H1 (cell line): ENCODE measurements at regions not wholly inside any gene's neighbourhood (a gene's known extent, or its start where the extent isn't known, plus 50 kb on each side); places are given as distances from the start of the nearest gene placed in this dataset.
"Not testable (repeated sequence)": the region's sequence is repeated elsewhere in the genome, so short reads cannot be mapped to it uniquely, and the experiment has no call there.

ENCODE experiments used
- CTCF ChIA-PET: fragments of 300-600 bp; sonication (Branson Sonifier 250); formaldehyde crosslinking; loops from one replicate; lab custom pipeline; 2021; ENCODE audit not compliant: partially characterized antibody; lab: Charles Lee
- POLR2A ChIA-PET: fragments of 300-600 bp; sonication (Branson Sonifier 250); formaldehyde crosslinking; loops from one replicate; lab custom pipeline; 2021; ENCODE audit warnings: inconsistent platforms; ENCODE audit not compliant: partially characterized antibody; lab: Charles Lee
- DNase-seq, 2 experiments: peaks; one replicate each; pipeline versions ENCODE4 v3.0.0 to v3.0.0-alpha.2; 2010 to 2022; ENCODE audit warnings: low spot score in 2 of 2, low read depth in 1 of 2, mixed read lengths in 1 of 2
- FAIRE-seq: peaks from 2 replicates; lab custom pipeline; 2011; peaks lifted over from hg19 to GRCh38; lab: Jason Lieb, UNC
- H2AFZ ChIP-seq: 2 replicates; pipeline ENCODE4 v1.8.1; 2012; ENCODE audit warnings: low read length, inconsistent platforms
- H2AK5ac ChIP-seq: 2 replicates; pipeline ENCODE4 v1.6.1; 2013; ENCODE audit warnings: low read depth, low read length
- H2BK120ac ChIP-seq: replicated peaks from 2 replicates; pipeline ENCODE3; 2013; ENCODE audit warnings: low read depth, low read length, inconsistent platforms
- H2BK12ac ChIP-seq: 2 replicates; pipeline ENCODE4 v1.6.1; 2013; ENCODE audit warnings: low read depth, low read length
- H2BK15ac ChIP-seq: 2 replicates; pipeline ENCODE4 v1.6.1; 2013; ENCODE audit warnings: low read length
- H2BK20ac ChIP-seq: 2 replicates; pipeline ENCODE4 v1.6.1; 2013; ENCODE audit warnings: low read length
- H2BK5ac ChIP-seq: 2 replicates; pipeline ENCODE4 v1.6.1; 2013; ENCODE audit warnings: low read depth, low read length
- H3K14ac ChIP-seq: 2 replicates; pipeline ENCODE4 v1.6.1; 2013; ENCODE audit warnings: inconsistent platforms; ENCODE audit not compliant: insufficient read length
- H3K18ac ChIP-seq: 2 replicates; pipeline ENCODE4 v1.6.1; 2013; ENCODE audit warnings: low read length; ENCODE audit errors: extremely low read depth
- H3K23ac ChIP-seq: 2 replicates; pipeline ENCODE4 v1.6.1; 2013; ENCODE audit warnings: inconsistent platforms; ENCODE audit not compliant: insufficient read length
- H3K23me2 ChIP-seq: 2 replicates; pipeline ENCODE4 v1.6.1; 2013; ENCODE audit warnings: low read depth, low read length
- H3K27ac ChIP-seq: 2 replicates; pipeline ENCODE4 v1.6.1; 2011; ENCODE audit warnings: low read depth, low read length, inconsistent platforms
- H3K27me3 ChIP-seq, 4 experiments: replicated peaks in 1 of 4; 1 replicate in 1 of 4; 2 replicates in 3 of 4; pipeline versions ENCODE4 v1.6.1 to v1.8.1; 2011 to 2013; ENCODE audit warnings: low read length in 3 of 4, mild to moderate bottlenecking in 3 of 4, inconsistent platforms in 2 of 4, mixed read lengths in 2 of 4, moderate library complexity in 1 of 4; ENCODE audit not compliant: control insufficient read depth in 3 of 4, insufficient read depth in 3 of 4; ENCODE audit errors: extremely low read depth in 1 of 4
- H3K36me3 ChIP-seq, 4 experiments: 2 replicates each; pipeline versions ENCODE4 v1.6.1 to v1.8.1; 2011 to 2013; ENCODE audit warnings: mild to moderate bottlenecking in 4 of 4, low read length in 3 of 4, moderate library complexity in 2 of 4, control low read depth in 1 of 4, inconsistent platforms in 1 of 4; ENCODE audit not compliant: insufficient read depth in 4 of 4, control insufficient read depth in 2 of 4
- H3K4ac ChIP-seq: replicated peaks from 2 replicates; pipeline ENCODE3; 2013; ENCODE audit warnings: low read length, low read depth, mixed read lengths, inconsistent platforms; ENCODE audit not compliant: insufficient read length
- H3K4me1 ChIP-seq, 4 experiments: replicated peaks in 1 of 4; 1 replicate in 1 of 4; 2 replicates in 3 of 4; pipeline versions ENCODE4 v1.6.1 to v1.8.1; 2011 to 2013; ENCODE audit warnings: low read length in 3 of 4, inconsistent platforms in 2 of 4, mixed read lengths in 1 of 4; ENCODE audit not compliant: insufficient read depth in 4 of 4, control insufficient read depth in 3 of 4
- H3K4me2 ChIP-seq, 2 experiments: 2 replicates each; pipeline versions ENCODE4 v1.6.1 to v1.8.1; 2011 to 2013; ENCODE audit warnings: low read depth in 2 of 2, low read length in 2 of 2, control low read depth in 1 of 2, inconsistent platforms in 1 of 2, mild to moderate bottlenecking in 1 of 2; ENCODE audit not compliant: insufficient read depth in 1 of 2
- H3K4me3 ChIP-seq, 4 experiments: fragments of 200-600, 300-600 bp in 1 of 4; sonication (generic), shearing (Covaris generic), sonication (Bioruptor Twin) in 1 of 4; 2 replicates each; pipeline versions ENCODE4 v1.5.1 to v1.8.1; 2011 to 2016; ENCODE audit warnings: low read length in 4 of 4, low read depth in 3 of 4, control low read depth in 2 of 4, inconsistent platforms in 2 of 4, mild to moderate bottlenecking in 2 of 4, mixed read lengths in 1 of 4, moderate library complexity in 1 of 4; ENCODE audit not compliant: insufficient read depth in 2 of 4; ENCODE audit errors: extremely low read depth in 1 of 4
- H3K56ac ChIP-seq: replicated peaks from 2 replicates; pipeline ENCODE3; 2013; ENCODE audit warnings: low read depth, mild to moderate bottlenecking, mixed read lengths, low read length, inconsistent platforms; ENCODE audit not compliant: insufficient read length
- H3K79me1 ChIP-seq: 2 replicates; pipeline ENCODE4 v1.6.1; 2013; ENCODE audit warnings: low read depth, low read length, control low read depth
- H3K79me2 ChIP-seq, 2 experiments: 2 replicates each; pipeline versions ENCODE4 v1.6.1 to v1.8.1; 2012 to 2013; ENCODE audit warnings: low read length in 2 of 2, mild to moderate bottlenecking in 2 of 2, inconsistent platforms in 1 of 2; ENCODE audit not compliant: insufficient read depth in 2 of 2, control insufficient read depth in 1 of 2
- H3K9ac ChIP-seq, 4 experiments: replicated peaks in 1 of 4; 1 replicate in 1 of 4; 2 replicates in 3 of 4; pipeline versions ENCODE4 v1.6.1 to v1.8.1; 2011 to 2013; ENCODE audit warnings: low read depth in 3 of 4, low read length in 3 of 4, control low read depth in 2 of 4, mild to moderate bottlenecking in 2 of 4, moderate library complexity in 2 of 4, inconsistent platforms in 1 of 4; ENCODE audit errors: extremely low read depth in 1 of 4
- H3K9me3 ChIP-seq, 2 experiments: 2 replicates each; pipeline versions ENCODE4 v1.6.1 to v1.8.1; 2012 to 2013; ENCODE audit warnings: mild to moderate bottlenecking in 2 of 2, moderate library complexity in 2 of 2, control low read depth in 1 of 2, inconsistent platforms in 1 of 2, low read depth in 1 of 2, low read length in 1 of 2, mixed read lengths in 1 of 2; ENCODE audit not compliant: insufficient read depth in 2 of 2
- H4K20me1 ChIP-seq, 2 experiments: replicated peaks in 1 of 2; 2 replicates each; pipeline versions ENCODE3 to v1.8.1; 2011 to 2013; ENCODE audit warnings: inconsistent platforms in 2 of 2, low read length in 2 of 2, mild to moderate bottlenecking in 1 of 2; ENCODE audit not compliant: insufficient read depth in 2 of 2, control insufficient read depth in 1 of 2
- H4K5ac ChIP-seq: 2 replicates; pipeline ENCODE4 v1.6.1; 2013; ENCODE audit warnings: low read length, low read depth, mixed read lengths, inconsistent platforms; ENCODE audit not compliant: insufficient read length
- H4K8ac ChIP-seq: 2 replicates; pipeline ENCODE4 v1.8.0; 2013; ENCODE audit warnings: mild to moderate bottlenecking, moderate library complexity, low read length, inconsistent platforms; ENCODE audit not compliant: insufficient read depth; ENCODE audit errors: extremely low read depth
- H4K91ac ChIP-seq: replicated peaks from 2 replicates; pipeline ENCODE3; 2013; ENCODE audit warnings: low read length, mixed read lengths, inconsistent platforms; ENCODE audit not compliant: insufficient read length
- RAD21 ChIP-seq, 2 experiments: IDR thresholded peaks in 1 of 2; conservative IDR thresholded peaks in 1 of 2; 2 replicates each; pipeline ENCODE4 v1.6.1; 2011; ENCODE audit warnings: low read depth in 2 of 2, low read length in 2 of 2, improper control_type of control experiment in 1 of 2, inconsistent platforms in 1 of 2, mild to moderate bottlenecking in 1 of 2, moderate library complexity in 1 of 2
- WGBS, 2 experiments: shearing (Covaris generic) in 1 of 2; methylation state at CpG; one replicate each; pipeline versions ENCODE4 v1.1.6 to v1.1.7; 2013 to 2015; ENCODE audit warnings: low lambda C conversion rate in 2 of 2, mixed read lengths in 2 of 2, inconsistent platforms in 1 of 2, low coverage in 1 of 2, missing lambda C conversion rate in 1 of 2; ENCODE audit not compliant: insufficient replicate concordance in 2 of 2, insufficient coverage in 1 of 2, insufficient read length in 1 of 2; ENCODE audit errors: extremely low coverage in 1 of 2, missing lambda C conversion rate in 1 of 2; 5-methylcytosine and 5-hydroxymethylcytosine counted together
- TF ChIP-seq, protein P1 (sequence below), 3 experiments: IDR thresholded peaks; 1 replicate in 2 of 3; 2 replicates in 1 of 3; pipeline versions ENCODE4 v1.5.1 to v1.6.1; 2011; ENCODE audit warnings: low read length in 3 of 3, mild to moderate bottlenecking in 3 of 3, inconsistent platforms in 2 of 3, low read depth in 1 of 3, moderate library complexity in 1 of 3; ENCODE audit not compliant: insufficient read depth in 1 of 3; ENCODE audit errors: control extremely low read depth in 1 of 3

DNA sequence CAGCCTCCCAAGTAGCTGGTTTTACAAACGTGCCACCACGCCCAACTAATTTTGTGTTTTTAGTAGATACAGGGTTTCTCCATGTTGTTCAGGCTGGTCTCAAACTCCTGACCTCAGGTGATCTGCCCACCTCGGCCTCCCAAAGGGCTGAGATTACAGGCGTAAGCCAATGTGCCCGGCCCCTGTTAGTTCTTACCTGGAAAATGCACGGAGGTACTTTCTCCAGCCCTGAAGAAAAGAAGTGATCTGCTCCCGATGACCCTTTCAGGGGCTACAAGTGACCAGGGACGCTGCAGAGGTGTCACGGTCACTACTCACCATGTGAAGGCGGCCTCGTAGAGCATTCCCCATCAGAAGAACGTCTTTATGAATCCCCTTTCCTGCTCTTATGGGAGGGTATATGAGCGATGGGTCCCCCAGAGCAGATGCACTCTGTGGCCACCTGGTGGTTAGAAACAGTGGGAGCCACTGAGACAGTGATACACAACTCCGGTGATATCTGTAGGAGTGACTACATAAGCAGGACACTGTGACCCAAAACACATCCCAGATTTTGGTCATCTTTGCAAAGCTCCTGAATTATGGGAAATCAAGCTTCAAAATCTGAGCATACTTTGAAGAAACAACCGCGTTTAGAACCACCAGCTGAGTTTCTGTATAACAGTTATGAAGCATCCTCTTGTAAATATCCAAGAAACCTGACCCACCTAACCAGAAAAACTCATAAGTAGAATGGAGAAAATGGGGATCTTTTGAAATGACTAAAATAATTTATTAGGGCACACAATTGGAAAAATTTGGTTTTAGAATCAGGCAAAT lies 102.7 kb upstream of the NBPF11 start:
- H2AK5ac ChIP-seq, H2BK15ac ChIP-seq, H4K8ac ChIP-seq, H2BK12ac ChIP-seq, H4K20me1 ChIP-seq, H4K91ac ChIP-seq, H3K4ac ChIP-seq, CTCF ChIA-PET, H3K27me3 ChIP-seq, H3K4me2 ChIP-seq, H3K56ac ChIP-seq, H3K14ac ChIP-seq, H3K79me2 ChIP-seq, H3K23ac ChIP-seq, H2BK120ac ChIP-seq, H2BK5ac ChIP-seq, H3K9ac ChIP-seq, H4K5ac ChIP-seq, H3K18ac ChIP-seq, H3K36me3 ChIP-seq, H3K23me2 ChIP-seq, H3K9me3 ChIP-seq, H3K4me3 ChIP-seq, H2BK20ac ChIP-seq, H3K4me1 ChIP-seq, H3K27ac ChIP-seq, H3K79me1 ChIP-seq: not testable (repeated sequence)
- WGBS, 2 experiments: 47% methylated on average over 16 of the region's 16 CpGs; no CpG with 5 or more reads in 1 of the 2 experiments
- DNase-seq: peak in 1 of 2 experiments; percentile 55
- peak; percentile 60 to 66 for TF ChIP-seq RAD21 (IDR thresholded peaks at IDR 0.05 in 1 of 2, conservative IDR thresholded peaks at IDR 0.05 in 1 of 2; ENCODE audit: low read depth in 2 of 2, low read length in 2 of 2)
- TF ChIP-seq, protein P1, sequence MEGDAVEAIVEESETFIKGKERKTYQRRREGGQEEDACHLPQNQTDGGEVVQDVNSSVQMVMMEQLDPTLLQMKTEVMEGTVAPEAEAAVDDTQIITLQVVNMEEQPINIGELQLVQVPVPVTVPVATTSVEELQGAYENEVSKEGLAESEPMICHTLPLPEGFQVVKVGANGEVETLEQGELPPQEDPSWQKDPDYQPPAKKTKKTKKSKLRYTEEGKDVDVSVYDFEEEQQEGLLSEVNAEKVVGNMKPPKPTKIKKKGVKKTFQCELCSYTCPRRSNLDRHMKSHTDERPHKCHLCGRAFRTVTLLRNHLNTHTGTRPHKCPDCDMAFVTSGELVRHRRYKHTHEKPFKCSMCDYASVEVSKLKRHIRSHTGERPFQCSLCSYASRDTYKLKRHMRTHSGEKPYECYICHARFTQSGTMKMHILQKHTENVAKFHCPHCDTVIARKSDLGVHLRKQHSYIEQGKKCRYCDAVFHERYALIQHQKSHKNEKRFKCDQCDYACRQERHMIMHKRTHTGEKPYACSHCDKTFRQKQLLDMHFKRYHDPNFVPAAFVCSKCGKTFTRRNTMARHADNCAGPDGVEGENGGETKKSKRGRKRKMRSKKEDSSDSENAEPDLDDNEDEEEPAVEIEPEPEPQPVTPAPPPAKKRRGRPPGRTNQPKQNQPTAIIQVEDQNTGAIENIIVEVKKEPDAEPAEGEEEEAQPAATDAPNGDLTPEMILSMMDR (IDR thresholded peaks at IDR 0.05; ENCODE audit: control extremely low read depth in 1 of 3, insufficient read depth in 1 of 3, low read depth in 1 of 3, low read length in 3 of 3): peak; percentile 56 to 67 (median 62)
- FAIRE-seq: peak; percentile 58
- POLR2A ChIA-PET: interaction anchor here (0.6 kb wide), 1 partner anchor 9 kb away, joined by 3 read pairs; no protein-coding TSS in a partner anchor
- peak overlapping the region; percentile 76; the same call in 1 of the 2 replicates for H2AFZ ChIP-seq
